ENCODE measurements at regions not wholly inside any gene's neighbourhood (a gene's known extent, or its start where the extent isn't known, plus 50 kb on each side); places are given as distances from the start of the nearest gene placed in this dataset.

DNA sequence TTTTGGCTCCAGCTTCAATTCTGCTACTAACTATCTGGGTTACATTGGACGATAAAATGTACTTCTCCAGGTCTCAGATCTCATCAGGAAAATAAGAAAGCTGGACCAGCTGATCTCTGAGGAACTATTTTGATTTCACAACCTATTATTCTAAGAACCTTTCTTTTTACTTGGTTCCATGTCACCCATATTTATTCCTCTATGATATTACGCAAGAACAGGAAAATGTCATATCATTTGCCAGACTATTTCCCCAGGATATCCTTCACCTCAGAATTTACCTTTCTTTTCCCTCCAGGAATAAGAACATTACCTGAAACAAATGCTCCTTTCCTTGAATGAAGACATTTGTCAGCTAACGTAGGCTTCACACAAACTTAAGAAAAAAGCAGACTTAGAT lies 387.5 kb upstream of the RAG2 start:
- intact Hi-C loops (cut with micrococcal nuclease; ENCODE audit: unreplicated experiment), result no loop called here
- no peak for TF ChIP-seq BMI1 (IDR thresholded peaks at IDR 0.05; ENCODE audit: borderline replicate concordance)
- TF ChIP-seq RELA (IDR thresholded peaks at IDR 0.05; ENCODE audit: borderline replicate concordance, partially characterized antibody), result no peak
- TF ChIP-seq CHD4 (IDR thresholded peaks at IDR 0.05), result no peak
- TF ChIP-seq, protein P1, sequence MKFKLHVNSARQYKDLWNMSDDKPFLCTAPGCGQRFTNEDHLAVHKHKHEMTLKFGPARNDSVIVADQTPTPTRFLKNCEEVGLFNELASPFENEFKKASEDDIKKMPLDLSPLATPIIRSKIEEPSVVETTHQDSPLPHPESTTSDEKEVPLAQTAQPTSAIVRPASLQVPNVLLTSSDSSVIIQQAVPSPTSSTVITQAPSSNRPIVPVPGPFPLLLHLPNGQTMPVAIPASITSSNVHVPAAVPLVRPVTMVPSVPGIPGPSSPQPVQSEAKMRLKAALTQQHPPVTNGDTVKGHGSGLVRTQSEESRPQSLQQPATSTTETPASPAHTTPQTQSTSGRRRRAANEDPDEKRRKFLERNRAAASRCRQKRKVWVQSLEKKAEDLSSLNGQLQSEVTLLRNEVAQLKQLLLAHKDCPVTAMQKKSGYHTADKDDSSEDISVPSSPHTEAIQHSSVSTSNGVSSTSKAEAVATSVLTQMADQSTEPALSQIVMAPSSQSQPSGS (IDR thresholded peaks at IDR 0.05; ENCODE audit: low read length), result no peak
- TF ChIP-seq ASH2L (IDR thresholded peaks at IDR 0.05; ENCODE audit: borderline replicate concordance, low read depth), result no peak
- TF ChIP-seq SMAD1 (IDR thresholded peaks at IDR 0.05; ENCODE audit: low read depth, partially characterized antibody), result no peak
- TF ChIP-seq CBX3 (IDR thresholded peaks at IDR 0.05; ENCODE audit: borderline replicate concordance, low read depth), result no peak
- TF ChIP-seq CHD2 (IDR thresholded peaks at IDR 0.05; ENCODE audit: borderline replicate concordance, low read depth, low read length), result no peak
- TF ChIP-seq RCOR1 (conservative IDR thresholded peaks at IDR 0.05; ENCODE audit: low read depth, low read length), result no peak
- TF ChIP-seq HDGF (IDR thresholded peaks at IDR 0.05), result no peak
- TF ChIP-seq RBBP5 (conservative IDR thresholded peaks at IDR 0.05), result no peak
- TF ChIP-seq TCF7 (IDR thresholded peaks at IDR 0.05; ENCODE audit: borderline replicate concordance), result no peak
- no peak overlapping the region for H2AFZ ChIP-seq (ENCODE audit: control insufficient read depth, low read depth, low read length)
- BruUV-seq (replicated peaks), result no TSS peak
- H3K9me3 ChIP-seq (replicated peaks; ENCODE audit: control insufficient read depth, insufficient read depth, low read length), result no peaks in the 10 kb centered on the region
- SMC1A ChIA-PET (ENCODE audit: uncharacterized antibody, unreplicated experiment), result interaction anchor here (0.7 kb wide), 1 partner anchor 14 kb away, joined by 4 read pairs; no protein-coding TSS in a partner anchor
- H3K4me1 ChIP-seq (ENCODE audit: control insufficient read depth, insufficient read depth, low read length), result no peaks in the 10 kb centered on the region
- RAD21 ChIA-PET (ENCODE audit: unreplicated experiment), result no interaction called here
- FAIRE-seq (no peak), DNase-seq (ENCODE audit: low read depth, low spot score) (no peak), ATAC-seq (no peak)
- no peak overlapping the region for H3K27ac ChIP-seq (ENCODE audit: control insufficient read depth, insufficient read depth)
- H4K20me1 ChIP-seq (ENCODE audit: control insufficient read depth, insufficient read depth), result no peaks in the 10 kb centered on the region
- no peaks in the 10 kb centered on the region for H3K36me3 ChIP-seq (ENCODE audit: control insufficient read depth in 2 of 2, insufficient read depth in 2 of 2, low read length in 1 of 2)
- WGBS (ENCODE audit: insufficient coverage, insufficient replicate concordance, low lambda C conversion rate, missing lambda C conversion rate), result 33% methylated on average over 3 of the region's 3 CpGs
- no peaks in the 10 kb centered on the region for H3K79me2 ChIP-seq (ENCODE audit: control insufficient read depth, insufficient read depth, low read length)
- CTCF ChIA-PET, result no interaction called here
- in situ Hi-C loops (cut with MboI), result no loop called here
- POLR2A ChIA-PET, result no interaction called here
- no peak overlapping the region for H3K4me2 ChIP-seq (ENCODE audit: control insufficient read depth, insufficient read depth)
- no peak overlapping the region for H3K9ac ChIP-seq (ENCODE audit: control insufficient read depth, insufficient read depth, low read length)
- no peak overlapping the region for H3K4me3 ChIP-seq
- no peaks in the 10 kb centered on the region for H3K27me3 ChIP-seq (replicated peaks in 1 of 2; ENCODE audit: control insufficient read depth in 2 of 2, insufficient read depth in 2 of 2, low read length in 1 of 2)

All from GM12878 (cell line).